ENCODE measurements at regions not wholly inside any gene's neighbourhood (a gene's known extent, or its start where the extent isn't known, plus 50 kb on each side); places are given as distances from the start of the nearest gene placed in this dataset.
"Not testable (repeated sequence)": the region's sequence is repeated elsewhere in the genome, so short reads cannot be mapped to it uniquely, and the experiment has no call there.

DNA sequence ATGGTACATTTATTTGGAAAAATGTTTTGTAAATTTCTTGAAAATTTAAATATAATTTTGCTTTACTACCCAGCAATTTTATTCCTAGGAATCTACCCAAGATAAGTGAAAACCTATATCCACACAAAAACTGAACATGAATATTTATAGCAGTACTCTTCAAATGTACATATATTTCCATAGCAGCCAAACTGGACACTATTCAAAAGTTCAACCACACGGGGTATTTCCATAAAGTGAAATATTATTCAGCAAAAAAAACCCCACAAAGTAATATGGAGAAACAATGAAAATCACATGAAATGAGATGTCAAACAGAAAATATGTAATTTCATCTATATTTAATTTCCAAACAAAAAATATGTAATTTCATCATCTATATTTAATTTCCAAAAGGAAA lies 1247.6 kb upstream of the TMEFF2 start:
- 70 to 86% (median 75%) methylated on average over 1 of the region's 1 CpG for WGBS, 5 donors
- no peaks in the 10 kb centered on the region for H3K9me3 ChIP-seq
- H3K4me3 ChIP-seq = no peak overlapping the region
- H3K36me3 ChIP-seq = no peaks in the 10 kb centered on the region
- no peaks in the 10 kb centered on the region for H3K27me3 ChIP-seq
- intact Hi-C loops (cut with DNase I; ENCODE audit: low total_unique reads) = no loop called here
- H3K4me1 ChIP-seq = no peaks in the 10 kb centered on the region
- DNase-seq = no peak
- TF ChIP-seq CTCF (IDR thresholded peaks at IDR 0.05) (no peak), POLR2AphosphoS5 (IDR thresholded peaks at IDR 0.05) (no peak), EP300 (IDR thresholded peaks at IDR 0.05) (no peak), POLR2A (IDR thresholded peaks at IDR 0.05) (no peak)
- H3K27ac ChIP-seq = no peak overlapping the region

DNA sequence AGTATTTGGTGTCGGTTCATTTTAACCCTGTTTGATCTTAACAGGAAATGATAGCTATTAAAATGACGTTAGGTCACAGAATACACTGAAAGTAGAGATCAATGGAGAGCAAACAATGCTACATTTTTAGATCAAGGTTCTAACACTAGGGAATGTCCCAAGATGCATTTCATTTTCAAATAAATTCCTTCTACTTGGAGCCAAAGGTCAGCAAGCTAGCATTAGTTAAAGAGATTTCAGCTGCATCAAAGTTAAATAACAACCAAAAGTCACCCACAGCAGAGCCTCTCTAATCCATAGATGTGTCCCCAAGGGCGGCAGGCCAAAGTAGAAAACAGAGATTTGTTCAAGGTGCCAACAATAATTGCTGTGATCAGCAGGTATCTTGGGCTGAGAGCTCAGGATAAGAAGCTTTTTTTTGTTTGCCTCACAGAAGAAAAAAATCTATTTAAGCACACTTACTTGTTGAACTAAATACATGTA lies 1233.6 kb upstream of the TMEFF2 start:
- no peaks in the 10 kb centered on the region for H3K36me3 ChIP-seq
- H3K27ac ChIP-seq = no peak overlapping the region
- H3K4me1 ChIP-seq = peaks cover 0 to 4% (median 0%) of the 10 kb centered on the region in 4 donors
- intact Hi-C loops (cut with DNase I; ENCODE audit: low total_unique reads) = no loop called here
- no peak for TF ChIP-seq EP300 (IDR thresholded peaks at IDR 0.05)
- TF ChIP-seq CTCF (IDR thresholded peaks at IDR 0.05) = no peak
- TF ChIP-seq POLR2A (IDR thresholded peaks at IDR 0.05) = no peak
- TF ChIP-seq POLR2AphosphoS5 (IDR thresholded peaks at IDR 0.05) = no peak
- 15 to 32% (median 24%) methylated on average over 3 of the region's 3 CpGs for WGBS, 5 donors
- no peak overlapping the region for H3K4me3 ChIP-seq
- no peaks in the 10 kb centered on the region for H3K9me3 ChIP-seq
- DNase-seq = peak in 1 of 2 donors; percentile 26
- no peaks in the 10 kb centered on the region for H3K27me3 ChIP-seq

GRCh38 chr2:193412368-193412767 lies 1217.6 kb upstream of the TMEFF2 start:
- intact Hi-C loops (cut with DNase I; ENCODE audit: low total_unique reads); DNase-seq; H3K4me3 ChIP-seq; H3K36me3 ChIP-seq; H3K27me3 ChIP-seq; H3K4me1 ChIP-seq; H3K27ac ChIP-seq: not testable (repeated sequence)
- peaks cover 0 to 19% (median 0%) of the 10 kb centered on the region in 4 donors for H3K9me3 ChIP-seq
- whole genome bisulfite sequencing, 5 donors = 90 to 97% (median 92%) methylated on average over 5 of the region's 5 CpGs

DNA sequence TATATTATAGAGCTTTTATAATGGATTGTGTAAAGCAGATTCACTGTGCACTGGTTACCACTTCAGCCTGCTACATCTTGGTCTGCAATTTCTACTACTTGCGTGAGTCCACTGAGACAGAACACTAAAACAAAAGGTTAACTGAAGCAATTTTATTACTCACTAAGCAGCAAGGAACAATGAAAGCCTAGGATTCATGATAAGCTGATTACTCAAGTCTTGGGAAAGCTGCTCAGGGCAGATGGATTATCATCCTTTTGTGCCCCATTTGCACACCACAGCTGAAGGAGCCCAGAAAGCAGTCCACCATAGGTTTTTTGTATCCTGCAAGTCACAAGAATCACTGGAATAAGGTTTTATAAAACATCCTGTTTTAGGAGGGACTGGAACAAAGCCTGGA lies 1215.2 kb upstream of the TMEFF2 start:
- H3K9me3 ChIP-seq = peaks cover 0 to 19% (median 0%) of the 10 kb centered on the region in 4 donors
- no peak overlapping the region for H3K27ac ChIP-seq
- H3K27me3 ChIP-seq = no peaks in the 10 kb centered on the region
- TF ChIP-seq CTCF (IDR thresholded peaks at IDR 0.05) (no peak), POLR2AphosphoS5 (IDR thresholded peaks at IDR 0.05) (no peak), EP300 (IDR thresholded peaks at IDR 0.05) (no peak), POLR2A (IDR thresholded peaks at IDR 0.05) (no peak)
- no peaks in the 10 kb centered on the region for H3K36me3 ChIP-seq
- intact Hi-C loops (cut with DNase I; ENCODE audit: low total_unique reads) = no loop called here
- DNase-seq = no peak
- H3K4me3 ChIP-seq = no peak overlapping the region
- 76 to 100% (median 93%) methylated on average over 1 of the region's 1 CpG for WGBS, 5 donors
- H3K4me1 ChIP-seq = no peaks in the 10 kb centered on the region

DNA sequence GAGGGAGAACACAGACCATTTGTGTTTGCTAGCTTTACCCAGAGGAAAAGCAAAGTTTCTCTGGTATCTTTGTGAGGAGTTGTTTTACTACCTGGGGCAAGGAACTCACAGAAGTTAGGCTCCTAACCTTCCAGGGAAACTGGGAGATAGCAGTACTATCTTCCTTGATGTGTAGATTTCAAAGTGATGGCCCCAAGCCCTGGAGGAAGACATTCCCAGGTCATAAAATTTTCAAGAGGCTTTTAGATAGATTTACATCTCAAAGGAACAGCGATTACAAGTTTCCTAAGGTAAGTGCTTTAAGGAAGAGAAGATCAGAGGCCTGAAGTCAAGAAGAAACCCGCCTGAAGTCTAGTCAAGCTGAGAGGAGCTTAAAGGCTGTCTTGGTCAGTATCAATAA lies 1187.8 kb upstream of the TMEFF2 start:
- H3K36me3 ChIP-seq = no peaks in the 10 kb centered on the region
- TF ChIP-seq POLR2A (IDR thresholded peaks at IDR 0.05) = no peak
- no peak for TF ChIP-seq CTCF (IDR thresholded peaks at IDR 0.05)
- TF ChIP-seq EP300 (IDR thresholded peaks at IDR 0.05) = no peak
- TF ChIP-seq POLR2AphosphoS5 (IDR thresholded peaks at IDR 0.05) = no peak
- H3K27me3 ChIP-seq = no peaks in the 10 kb centered on the region
- no peaks in the 10 kb centered on the region for H3K9me3 ChIP-seq
- H3K4me3 ChIP-seq = no peak overlapping the region
- no peaks in the 10 kb centered on the region for H3K4me1 ChIP-seq
- DNase-seq = no peak
- no peak overlapping the region for H3K27ac ChIP-seq
- WGBS, 5 donors = 32 to 56% (median 48%) methylated on average over 2 of the region's 2 CpGs
- intact Hi-C loops (cut with DNase I; ENCODE audit: low total_unique reads) = no loop called here

All from stomach (tissue), 8 donors.